HepG2 (cell line): ENCODE measurements at regions not wholly inside any gene's neighbourhood (a gene's known extent, or its start where the extent isn't known, plus 50 kb on each side); places are given as distances from the start of the nearest gene placed in this dataset.
"Not testable (repeated sequence)": the region's sequence is repeated elsewhere in the genome, so short reads cannot be mapped to it uniquely, and the experiment has no call there.

Experiments used
- BHLHE40 ChIP-seq: IDR thresholded peaks from 2 replicates; pipeline ENCODE4 v1.6.1; 2011; ENCODE audit warnings: low read length, improper control_type of control experiment
- THAP7 ChIP-seq: sonication (generic); formaldehyde crosslinking; IDR thresholded peaks from 2 replicates; pipeline ENCODE4 v1.8.1; 2023; ENCODE audit warnings: mild to moderate bottlenecking, missing genetic modification reagents
- ZFX ChIP-seq: sonication (generic); formaldehyde crosslinking; IDR thresholded peaks from 2 replicates; pipeline ENCODE4 v1.4.0; 2020; ENCODE audit warnings: mild to moderate bottlenecking, low read depth, missing genetic modification reagents, moderate library complexity

- TF ChIP-seq THAP7 (CRISPR knock-in tag); ZFX (CRISPR knock-in tag); BHLHE40: not testable (repeated sequence)
These were observed 2819.7 kb downstream of the RPIA start for GRCh38 chr2:91511166-91511565.
